H1 (cell line): ENCODE measurements at regions not wholly inside any gene's neighbourhood (a gene's known extent, or its start where the extent isn't known, plus 50 kb on each side); places are given as distances from the start of the nearest gene placed in this dataset.

ENCODE experiments used
- CEBPB ChIP-seq: IDR thresholded peaks from 2 replicates; pipeline ENCODE4 v1.6.1; 2012; ENCODE audit warnings: low read depth, low read length
- FOSL1 ChIP-seq: IDR thresholded peaks from 2 replicates; pipeline ENCODE4 v1.6.1; 2011; ENCODE audit warnings: mild to moderate bottlenecking, low read depth, low read length, moderate library complexity; ENCODE audit not compliant: insufficient read depth
- RAD21 ChIP-seq, 2 experiments: IDR thresholded peaks in 1 of 2; conservative IDR thresholded peaks in 1 of 2; 2 replicates each; pipeline ENCODE4 v1.6.1; 2011; ENCODE audit warnings: low read depth in 2 of 2, low read length in 2 of 2, improper control_type of control experiment in 1 of 2, inconsistent platforms in 1 of 2, mild to moderate bottlenecking in 1 of 2, moderate library complexity in 1 of 2
- RBBP5 ChIP-seq: IDR thresholded peaks from 2 replicates; pipeline ENCODE4 v1.7.1; 2012; ENCODE audit warnings: low read depth, mild to moderate bottlenecking, inconsistent platforms, low read length, moderate library complexity, borderline replicate concordance
- RNF2 ChIP-seq: fragments of 200-900, 300-1000 bp; sonication (generic); IDR thresholded peaks from 2 replicates; pipeline ENCODE4 v1.7.1; 2016; ENCODE audit warnings: borderline replicate concordance, low read depth, mild to moderate bottlenecking, antibody characterized with exemption, low read length; ENCODE audit not compliant: poor library complexity, severe bottlenecking; ENCODE audit errors: missing control alignments
- SAP30 ChIP-seq: fragments of 300-600 bp; sonication (generic); IDR thresholded peaks from 2 replicates; pipeline ENCODE4 v1.7.1; 2012; ENCODE audit warnings: low read length, moderate library complexity, mild to moderate bottlenecking, inconsistent platforms; ENCODE audit not compliant: insufficient read depth, insufficient replicate concordance
- SUZ12 ChIP-seq: fragments of 200-600 bp; sonication (generic); IDR thresholded peaks from 2 replicates; pipeline ENCODE4 v1.6.1; 2012; ENCODE audit warnings: mild to moderate bottlenecking, inconsistent platforms, low read length, moderate library complexity, mixed read lengths
- TF ChIP-seq, protein P1 (sequence below): fragments of 300-600 bp; sonication (generic); IDR thresholded peaks from 2 replicates; pipeline ENCODE4 v1.7.1; 2012; ENCODE audit warnings: low read length, moderate library complexity, mild to moderate bottlenecking, inconsistent platforms; ENCODE audit not compliant: insufficient replicate concordance
- TF ChIP-seq, protein P2 (sequence below): IDR thresholded peaks from 2 replicates; pipeline ENCODE4 v1.6.1; 2012; ENCODE audit warnings: inconsistent platforms
- TF ChIP-seq, protein P3 (sequence below): IDR thresholded peaks from 2 replicates; pipeline ENCODE4 v1.6.1; 2011; ENCODE audit warnings: low read depth, mild to moderate bottlenecking, low read length; ENCODE audit not compliant: insufficient read depth

DNA sequence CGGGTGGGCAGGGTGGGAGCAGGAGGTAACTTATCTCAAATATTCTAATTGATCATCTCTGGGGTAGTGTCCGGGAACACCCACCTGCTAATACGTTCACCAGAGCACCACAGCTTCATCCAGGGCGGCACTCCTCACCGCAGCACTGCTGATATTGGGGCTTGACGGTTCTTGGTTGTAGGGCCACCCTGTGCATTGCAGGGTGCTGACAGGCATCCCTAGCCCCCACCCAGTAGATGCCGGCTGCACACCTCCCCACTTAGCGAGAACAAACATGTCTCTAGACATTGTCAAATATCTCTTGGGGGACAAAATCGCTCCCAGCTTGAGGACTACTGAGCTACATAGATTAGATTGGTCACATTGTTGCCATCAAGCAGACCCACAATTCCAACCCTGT is 73.9 kb upstream of the WASF3 start (continued):
- TF ChIP-seq, protein P1, sequence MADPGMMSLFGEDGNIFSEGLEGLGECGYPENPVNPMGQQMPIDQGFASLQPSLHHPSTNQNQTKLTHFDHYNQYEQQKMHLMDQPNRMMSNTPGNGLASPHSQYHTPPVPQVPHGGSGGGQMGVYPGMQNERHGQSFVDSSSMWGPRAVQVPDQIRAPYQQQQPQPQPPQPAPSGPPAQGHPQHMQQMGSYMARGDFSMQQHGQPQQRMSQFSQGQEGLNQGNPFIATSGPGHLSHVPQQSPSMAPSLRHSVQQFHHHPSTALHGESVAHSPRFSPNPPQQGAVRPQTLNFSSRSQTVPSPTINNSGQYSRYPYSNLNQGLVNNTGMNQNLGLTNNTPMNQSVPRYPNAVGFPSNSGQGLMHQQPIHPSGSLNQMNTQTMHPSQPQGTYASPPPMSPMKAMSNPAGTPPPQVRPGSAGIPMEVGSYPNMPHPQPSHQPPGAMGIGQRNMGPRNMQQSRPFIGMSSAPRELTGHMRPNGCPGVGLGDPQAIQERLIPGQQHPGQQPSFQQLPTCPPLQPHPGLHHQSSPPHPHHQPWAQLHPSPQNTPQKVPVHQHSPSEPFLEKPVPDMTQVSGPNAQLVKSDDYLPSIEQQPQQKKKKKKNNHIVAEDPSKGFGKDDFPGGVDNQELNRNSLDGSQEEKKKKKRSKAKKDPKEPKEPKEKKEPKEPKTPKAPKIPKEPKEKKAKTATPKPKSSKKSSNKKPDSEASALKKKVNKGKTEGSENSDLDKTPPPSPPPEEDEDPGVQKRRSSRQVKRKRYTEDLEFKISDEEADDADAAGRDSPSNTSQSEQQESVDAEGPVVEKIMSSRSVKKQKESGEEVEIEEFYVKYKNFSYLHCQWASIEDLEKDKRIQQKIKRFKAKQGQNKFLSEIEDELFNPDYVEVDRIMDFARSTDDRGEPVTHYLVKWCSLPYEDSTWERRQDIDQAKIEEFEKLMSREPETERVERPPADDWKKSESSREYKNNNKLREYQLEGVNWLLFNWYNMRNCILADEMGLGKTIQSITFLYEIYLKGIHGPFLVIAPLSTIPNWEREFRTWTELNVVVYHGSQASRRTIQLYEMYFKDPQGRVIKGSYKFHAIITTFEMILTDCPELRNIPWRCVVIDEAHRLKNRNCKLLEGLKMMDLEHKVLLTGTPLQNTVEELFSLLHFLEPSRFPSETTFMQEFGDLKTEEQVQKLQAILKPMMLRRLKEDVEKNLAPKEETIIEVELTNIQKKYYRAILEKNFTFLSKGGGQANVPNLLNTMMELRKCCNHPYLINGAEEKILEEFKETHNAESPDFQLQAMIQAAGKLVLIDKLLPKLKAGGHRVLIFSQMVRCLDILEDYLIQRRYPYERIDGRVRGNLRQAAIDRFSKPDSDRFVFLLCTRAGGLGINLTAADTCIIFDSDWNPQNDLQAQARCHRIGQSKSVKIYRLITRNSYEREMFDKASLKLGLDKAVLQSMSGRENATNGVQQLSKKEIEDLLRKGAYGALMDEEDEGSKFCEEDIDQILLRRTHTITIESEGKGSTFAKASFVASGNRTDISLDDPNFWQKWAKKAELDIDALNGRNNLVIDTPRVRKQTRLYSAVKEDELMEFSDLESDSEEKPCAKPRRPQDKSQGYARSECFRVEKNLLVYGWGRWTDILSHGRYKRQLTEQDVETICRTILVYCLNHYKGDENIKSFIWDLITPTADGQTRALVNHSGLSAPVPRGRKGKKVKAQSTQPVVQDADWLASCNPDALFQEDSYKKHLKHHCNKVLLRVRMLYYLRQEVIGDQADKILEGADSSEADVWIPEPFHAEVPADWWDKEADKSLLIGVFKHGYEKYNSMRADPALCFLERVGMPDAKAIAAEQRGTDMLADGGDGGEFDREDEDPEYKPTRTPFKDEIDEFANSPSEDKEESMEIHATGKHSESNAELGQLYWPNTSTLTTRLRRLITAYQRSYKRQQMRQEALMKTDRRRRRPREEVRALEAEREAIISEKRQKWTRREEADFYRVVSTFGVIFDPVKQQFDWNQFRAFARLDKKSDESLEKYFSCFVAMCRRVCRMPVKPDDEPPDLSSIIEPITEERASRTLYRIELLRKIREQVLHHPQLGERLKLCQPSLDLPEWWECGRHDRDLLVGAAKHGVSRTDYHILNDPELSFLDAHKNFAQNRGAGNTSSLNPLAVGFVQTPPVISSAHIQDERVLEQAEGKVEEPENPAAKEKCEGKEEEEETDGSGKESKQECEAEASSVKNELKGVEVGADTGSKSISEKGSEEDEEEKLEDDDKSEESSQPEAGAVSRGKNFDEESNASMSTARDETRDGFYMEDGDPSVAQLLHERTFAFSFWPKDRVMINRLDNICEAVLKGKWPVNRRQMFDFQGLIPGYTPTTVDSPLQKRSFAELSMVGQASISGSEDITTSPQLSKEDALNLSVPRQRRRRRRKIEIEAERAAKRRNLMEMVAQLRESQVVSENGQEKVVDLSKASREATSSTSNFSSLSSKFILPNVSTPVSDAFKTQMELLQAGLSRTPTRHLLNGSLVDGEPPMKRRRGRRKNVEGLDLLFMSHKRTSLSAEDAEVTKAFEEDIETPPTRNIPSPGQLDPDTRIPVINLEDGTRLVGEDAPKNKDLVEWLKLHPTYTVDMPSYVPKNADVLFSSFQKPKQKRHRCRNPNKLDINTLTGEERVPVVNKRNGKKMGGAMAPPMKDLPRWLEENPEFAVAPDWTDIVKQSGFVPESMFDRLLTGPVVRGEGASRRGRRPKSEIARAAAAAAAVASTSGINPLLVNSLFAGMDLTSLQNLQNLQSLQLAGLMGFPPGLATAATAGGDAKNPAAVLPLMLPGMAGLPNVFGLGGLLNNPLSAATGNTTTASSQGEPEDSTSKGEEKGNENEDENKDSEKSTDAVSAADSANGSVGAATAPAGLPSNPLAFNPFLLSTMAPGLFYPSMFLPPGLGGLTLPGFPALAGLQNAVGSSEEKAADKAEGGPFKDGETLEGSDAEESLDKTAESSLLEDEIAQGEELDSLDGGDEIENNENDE = no peak
- no peak for TF ChIP-seq SAP30
- TF ChIP-seq RBBP5 = no peak
- TF ChIP-seq RNF2 = no peak
- no peak for TF ChIP-seq SUZ12
- TF ChIP-seq RAD21 (IDR thresholded peaks at IDR 0.05 in 1 of 2, conservative IDR thresholded peaks at IDR 0.05 in 1 of 2; ENCODE audit: low read depth in 2 of 2, low read length in 2 of 2) = no peak
- no peak for TF ChIP-seq FOSL1
- TF ChIP-seq, protein P2, sequence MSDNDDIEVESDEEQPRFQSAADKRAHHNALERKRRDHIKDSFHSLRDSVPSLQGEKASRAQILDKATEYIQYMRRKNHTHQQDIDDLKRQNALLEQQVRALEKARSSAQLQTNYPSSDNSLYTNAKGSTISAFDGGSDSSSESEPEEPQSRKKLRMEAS = no peak
- TF ChIP-seq, protein P3, sequence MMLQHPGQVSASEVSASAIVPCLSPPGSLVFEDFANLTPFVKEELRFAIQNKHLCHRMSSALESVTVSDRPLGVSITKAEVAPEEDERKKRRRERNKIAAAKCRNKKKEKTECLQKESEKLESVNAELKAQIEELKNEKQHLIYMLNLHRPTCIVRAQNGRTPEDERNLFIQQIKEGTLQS = no peak
- no peak for TF ChIP-seq CEBPB
